CD4-positive, CD25-positive, alpha-beta regulatory T cell (primary cell): ENCODE measurements at regions not wholly inside any gene's neighbourhood (a gene's known extent, or its start where the extent isn't known, plus 50 kb on each side); places are given as distances from the start of the nearest gene placed in this dataset.

Experiments used
- ATAC-seq, 2 donors: fragments of 150-1000 bp; cut with Tn5 transposase; one replicate each; pipeline ENCODE4 v1.10.0; 2021; ENCODE audit warnings: low read depth in 2 of 2, moderate number of reproducible peaks in 2 of 2, moderate library complexity in 1 of 2
- DNase-seq, 3 donors: peaks; one replicate each; pipeline versions ENCODE4 v3.0.0 to v3.0.0-alpha.2; 2012 to 2022; ENCODE audit warnings: mixed read lengths in 1 of 3
- H3K27ac ChIP-seq: one replicate; pipeline ENCODE4 v1.7.0; 2013; ENCODE audit warnings: mild to moderate bottlenecking, low read length; ENCODE audit not compliant: insufficient read depth, poor library complexity, severe bottlenecking
- H3K27me3 ChIP-seq: one replicate; pipeline ENCODE4 v1.7.0; 2013; ENCODE audit warnings: low read length; ENCODE audit not compliant: control insufficient read depth, insufficient read depth
- H3K36me3 ChIP-seq: one replicate; pipeline ENCODE4 v1.7.0; 2013; ENCODE audit warnings: mild to moderate bottlenecking, low read length, moderate library complexity; ENCODE audit not compliant: control insufficient read depth, insufficient read depth
- H3K4me1 ChIP-seq: 2 replicates; pipeline ENCODE4 v1.7.0; 2013; ENCODE audit warnings: mild to moderate bottlenecking, low read length; ENCODE audit not compliant: insufficient read depth, control insufficient read depth, poor library complexity, severe bottlenecking
- H3K4me3 ChIP-seq: one replicate; pipeline ENCODE4 v1.7.0; 2013; ENCODE audit warnings: low read depth, mild to moderate bottlenecking, low read length, moderate library complexity
- H3K9me3 ChIP-seq, 2 experiments: 1 replicate in 1 of 2; 2 replicates in 1 of 2; pipeline ENCODE4 v1.7.0; 2013; ENCODE audit warnings: low read length in 2 of 2, mild to moderate bottlenecking in 1 of 2, moderate library complexity in 1 of 2; ENCODE audit not compliant: control insufficient read depth in 2 of 2
- H3K27ac Mint-ChIP-seq, 3 donors: one replicate each; pipeline ENCODE4 v1.8.0; 2020 to 2022; ENCODE audit warnings: mild to moderate bottlenecking in 3 of 3, mixed read lengths in 3 of 3, moderate library complexity in 2 of 3
- H3K27me3 Mint-ChIP-seq: one replicate; pipeline ENCODE4 v1.8.0; 2022; ENCODE audit warnings: mild to moderate bottlenecking, mixed read lengths
- H3K36me3 Mint-ChIP-seq: one replicate; pipeline ENCODE4 v1.8.0; 2020; ENCODE audit warnings: mixed read lengths
- H3K4me1 Mint-ChIP-seq, 4 donors: one replicate each; pipeline ENCODE4 v1.8.0; 2020 to 2022; ENCODE audit warnings: mixed read lengths in 4 of 4, mild to moderate bottlenecking in 1 of 4
- H3K4me3 Mint-ChIP-seq, 4 donors: one replicate each; pipeline ENCODE4 v1.8.0; 2020 to 2022; ENCODE audit warnings: mild to moderate bottlenecking in 4 of 4, mixed read lengths in 4 of 4, moderate library complexity in 3 of 4
- H3K9me3 Mint-ChIP-seq, 7 donors: one replicate each; pipeline ENCODE4 v1.8.0; 2020 to 2022; ENCODE audit warnings: mixed read lengths in 7 of 7, mild to moderate bottlenecking in 3 of 7, moderate library complexity in 2 of 7

DNA sequence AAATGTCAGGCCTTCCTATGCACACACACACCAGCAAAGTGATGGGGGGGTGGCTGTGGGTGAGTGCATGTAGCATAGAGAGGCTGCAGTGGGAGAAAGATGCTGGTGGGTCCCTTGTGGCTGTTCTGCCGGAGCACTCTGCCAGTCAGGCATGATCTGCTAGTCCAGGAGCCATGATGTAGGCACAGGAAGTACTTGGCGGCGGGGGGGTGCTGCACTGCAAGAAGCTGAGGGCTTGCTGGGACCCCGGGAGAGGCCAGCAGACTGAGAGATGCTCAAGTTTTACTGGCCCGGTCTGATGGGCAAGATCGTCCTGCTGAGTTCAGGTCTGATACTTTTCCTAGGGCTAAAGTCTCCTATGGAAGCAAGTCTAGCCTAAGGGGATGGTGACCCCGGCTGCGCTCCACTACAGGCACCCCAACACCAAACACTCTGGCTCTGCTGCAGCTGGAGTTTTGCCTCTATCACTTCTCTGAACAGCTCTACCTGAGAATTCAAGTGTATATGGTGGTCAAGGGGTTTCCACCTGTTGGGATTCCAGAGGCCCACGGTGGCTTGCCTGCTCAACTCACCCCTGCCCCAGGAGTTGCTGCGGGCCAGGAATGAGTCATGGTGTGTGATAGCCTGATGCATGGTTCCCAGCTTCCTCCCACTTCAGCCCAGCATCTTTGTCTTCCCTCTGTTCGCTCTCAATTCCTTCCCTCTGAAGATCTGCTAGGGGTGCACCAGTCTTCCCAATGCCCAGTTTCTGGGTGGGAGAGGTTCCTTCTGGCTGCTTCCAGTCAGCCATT is 971.8 kb upstream of the ADGRB3 start:
- Mint-ChIP-seq H3K4me1 (no peaks in the 10 kb centered on the region), H3K4me3 (no peak overlapping the region), H3K9me3 (peaks cover 2 to 14% (median 6%) of the 10 kb centered on the region in 7 donors), H3K36me3 (no peaks in the 10 kb centered on the region), H3K27ac (no peak overlapping the region), H3K27me3 (no peaks in the 10 kb centered on the region)
- H3K27ac ChIP-seq = no peak overlapping the region
- DNase-seq = no peak
- H3K4me3 ChIP-seq = no peak overlapping the region
- no peaks in the 10 kb centered on the region for H3K36me3 ChIP-seq
- H3K4me1 ChIP-seq = no peaks in the 10 kb centered on the region
- ATAC-seq = no peak
- no peaks in the 10 kb centered on the region for H3K27me3 ChIP-seq
- no peaks in the 10 kb centered on the region for H3K9me3 ChIP-seq

DNA sequence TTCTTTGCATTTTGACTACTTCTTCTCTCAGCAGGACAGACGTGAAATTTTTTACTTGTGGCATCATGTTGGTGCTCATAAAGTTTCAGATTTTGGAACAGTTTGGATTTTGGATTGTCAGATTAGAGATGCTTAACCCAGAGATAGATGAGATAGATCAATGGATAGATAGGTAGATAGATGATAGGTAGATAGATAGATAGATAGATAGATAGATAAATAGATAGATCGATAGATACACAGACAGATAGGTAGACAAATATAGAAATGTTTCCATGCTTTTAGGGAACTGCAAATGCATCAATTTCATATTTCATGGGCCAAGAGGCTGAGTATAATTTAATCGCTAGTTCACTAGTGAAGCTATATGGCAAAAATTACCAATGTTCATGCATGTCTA is 981.5 kb upstream of the ADGRB3 start:
- Mint-ChIP-seq H3K4me1 (no peaks in the 10 kb centered on the region), H3K27ac (no peak overlapping the region), H3K4me3 (no peak overlapping the region), H3K36me3 (no peaks in the 10 kb centered on the region), H3K9me3 (peaks cover 0 to 21% (median 2%) of the 10 kb centered on the region in 7 donors), H3K27me3 (no peaks in the 10 kb centered on the region)
- Histone ChIP-seq H3K27me3 (no peaks in the 10 kb centered on the region), H3K4me3 (no peak overlapping the region), H3K27ac (no peak overlapping the region), H3K4me1 (no peaks in the 10 kb centered on the region), H3K9me3 (no peaks in the 10 kb centered on the region), H3K36me3 (no peaks in the 10 kb centered on the region)
- DNase-seq = no peak
- no peak for ATAC-seq

DNA sequence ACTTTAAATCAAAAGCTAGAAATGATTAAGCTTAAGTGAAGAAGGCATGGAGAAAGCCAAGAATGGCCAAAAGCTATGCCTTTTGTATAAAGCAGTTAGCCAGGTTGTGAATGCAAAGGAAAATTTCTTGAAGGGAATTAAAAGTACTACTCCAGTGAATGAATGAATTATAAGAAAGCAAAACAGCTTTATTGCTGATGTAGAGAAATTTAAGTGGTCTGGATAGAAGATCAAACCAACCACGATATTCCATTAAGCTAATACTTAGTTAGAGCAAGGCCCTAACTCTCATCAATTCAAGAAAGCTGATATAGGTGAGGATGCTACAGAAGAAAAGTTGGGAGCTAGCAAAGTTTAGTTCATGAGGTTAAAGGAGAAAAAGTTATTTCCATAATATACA is 988.5 kb upstream of the ADGRB3 start:
- no peak overlapping the region for H3K4me3 Mint-ChIP-seq
- no peak for DNase-seq
- H3K4me1 ChIP-seq = no peaks in the 10 kb centered on the region
- peaks cover 0 to 2% of the 10 kb centered on the region in 2 experiments for H3K9me3 ChIP-seq
- no peaks in the 10 kb centered on the region for H3K36me3 Mint-ChIP-seq
- no peak overlapping the region for H3K27ac ChIP-seq
- peaks cover 0 to 13% (median 2%) of the 10 kb centered on the region in 7 donors for H3K9me3 Mint-ChIP-seq
- ATAC-seq = no peak
- H3K36me3 ChIP-seq = no peaks in the 10 kb centered on the region
- H3K27ac Mint-ChIP-seq = no peak overlapping the region
- no peaks in the 10 kb centered on the region for H3K27me3 Mint-ChIP-seq
- H3K27me3 ChIP-seq = no peaks in the 10 kb centered on the region
- no peaks in the 10 kb centered on the region for H3K4me1 Mint-ChIP-seq
- no peak overlapping the region for H3K4me3 ChIP-seq

DNA sequence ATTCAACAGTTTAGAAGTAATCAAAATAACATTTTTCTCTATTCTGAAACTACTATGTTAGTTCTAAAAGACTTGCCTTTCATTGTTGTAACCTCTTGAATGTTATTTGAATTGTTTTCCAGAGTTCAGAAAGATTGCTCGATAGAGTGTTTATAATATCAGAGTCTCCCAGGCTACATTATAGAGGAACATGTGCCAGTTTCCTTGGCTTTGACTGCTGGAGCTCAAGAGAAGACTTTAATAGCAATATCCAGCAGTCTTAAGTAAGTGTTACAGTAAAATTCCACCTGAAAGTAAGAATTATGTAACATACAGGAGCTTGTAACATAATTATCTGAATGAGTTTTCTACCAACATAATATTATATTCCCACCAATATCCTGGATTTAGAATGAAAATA is 991.8 kb upstream of the ADGRB3 start:
- no peak for DNase-seq
- no peak for ATAC-seq
- Histone ChIP-seq H3K27me3 (no peaks in the 10 kb centered on the region), H3K4me3 (no peak overlapping the region), H3K4me1 (no peaks in the 10 kb centered on the region), H3K27ac (no peak overlapping the region), H3K9me3 (peaks cover 0 to 2% of the 10 kb centered on the region in 2 experiments), H3K36me3 (no peaks in the 10 kb centered on the region)
- H3K4me3 Mint-ChIP-seq = no peak overlapping the region
- H3K9me3 Mint-ChIP-seq = peaks cover 2 to 10% (median 3%) of the 10 kb centered on the region in 7 donors
- H3K4me1 Mint-ChIP-seq = no peaks in the 10 kb centered on the region
- H3K27me3 Mint-ChIP-seq = no peaks in the 10 kb centered on the region
- H3K36me3 Mint-ChIP-seq = no peaks in the 10 kb centered on the region
- H3K27ac Mint-ChIP-seq = no peak overlapping the region

DNA sequence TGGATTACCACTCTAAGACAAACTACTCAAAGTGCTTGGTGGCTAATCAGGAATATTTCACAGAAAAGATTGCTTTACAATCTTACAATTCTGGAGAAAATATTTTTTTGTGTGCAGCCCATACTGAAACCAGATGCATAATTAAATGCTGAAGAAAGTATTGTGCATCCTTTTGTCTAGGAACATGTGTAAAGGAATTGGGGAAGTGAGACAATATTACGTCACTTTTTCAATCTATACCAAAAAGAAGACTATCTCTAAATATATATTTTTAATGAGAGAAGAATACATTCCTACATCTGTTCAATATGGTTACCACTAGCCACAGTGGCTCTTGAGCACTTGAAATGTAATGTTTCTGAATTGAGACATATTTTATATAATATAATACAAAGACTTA is 992.5 kb upstream of the ADGRB3 start:
- Histone ChIP-seq H3K36me3 (no peaks in the 10 kb centered on the region), H3K27me3 (no peaks in the 10 kb centered on the region), H3K27ac (no peak overlapping the region), H3K9me3 (peaks cover 0 to 2% of the 10 kb centered on the region in 2 experiments), H3K4me1 (no peaks in the 10 kb centered on the region), H3K4me3 (no peak overlapping the region)
- DNase-seq (no peak), ATAC-seq (no peak)
- H3K27me3 Mint-ChIP-seq = no peaks in the 10 kb centered on the region
- peaks cover 2 to 7% (median 3%) of the 10 kb centered on the region in 7 donors for H3K9me3 Mint-ChIP-seq
- H3K4me3 Mint-ChIP-seq = no peak overlapping the region
- no peaks in the 10 kb centered on the region for H3K4me1 Mint-ChIP-seq
- H3K36me3 Mint-ChIP-seq = no peaks in the 10 kb centered on the region
- no peak overlapping the region for H3K27ac Mint-ChIP-seq

DNA sequence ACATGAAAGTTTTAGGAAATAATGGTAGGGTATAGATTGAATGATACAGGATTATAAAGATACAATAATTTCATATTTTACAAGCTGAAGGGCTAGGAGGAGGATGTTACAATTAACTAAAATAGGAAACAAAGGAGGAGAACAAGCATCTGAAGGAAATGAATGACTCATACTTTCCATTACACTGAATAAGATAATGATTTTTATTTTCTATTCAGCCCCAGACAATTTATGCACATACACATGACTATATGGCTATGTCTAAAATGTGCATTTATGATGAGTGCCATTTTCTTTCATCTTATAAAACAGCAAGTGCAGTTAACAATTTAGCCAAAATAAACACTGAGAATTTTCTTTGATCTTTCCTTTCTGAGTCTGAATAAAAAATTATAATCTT is 994.6 kb upstream of the ADGRB3 start:
- Histone ChIP-seq H3K4me3 (no peak overlapping the region), H3K27me3 (no peaks in the 10 kb centered on the region), H3K9me3 (peaks cover 0 to 2% of the 10 kb centered on the region in 2 experiments), H3K27ac (no peak overlapping the region), H3K4me1 (no peaks in the 10 kb centered on the region), H3K36me3 (no peaks in the 10 kb centered on the region)
- peaks cover 0 to 5% (median 2%) of the 10 kb centered on the region in 7 donors for H3K9me3 Mint-ChIP-seq
- no peak for ATAC-seq
- H3K36me3 Mint-ChIP-seq = no peaks in the 10 kb centered on the region
- no peak overlapping the region for H3K4me3 Mint-ChIP-seq
- H3K27ac Mint-ChIP-seq = no peak overlapping the region
- no peaks in the 10 kb centered on the region for H3K27me3 Mint-ChIP-seq
- H3K4me1 Mint-ChIP-seq = no peaks in the 10 kb centered on the region
- no peak for DNase-seq

DNA sequence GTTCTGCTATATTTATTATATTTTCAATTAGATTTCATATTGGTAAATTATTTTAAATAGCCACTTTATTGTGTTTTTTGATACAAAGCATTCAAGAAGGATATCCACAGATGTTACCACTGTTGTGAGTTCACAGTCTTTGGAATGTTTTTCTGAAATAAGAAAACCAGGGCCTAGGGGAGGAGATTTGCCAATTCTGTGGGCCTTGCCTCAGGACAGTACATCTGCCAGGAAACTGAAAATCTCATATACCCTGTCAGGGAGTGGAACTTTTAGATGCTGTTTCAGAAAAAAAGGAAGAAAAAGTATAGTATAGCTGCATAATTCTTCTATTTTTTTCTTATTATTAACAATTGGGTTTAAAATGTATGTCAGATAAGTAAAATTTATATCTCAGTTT is 995.9 kb upstream of the ADGRB3 start:
- ATAC-seq (no peak), DNase-seq (no peak)
- H3K9me3 Mint-ChIP-seq = peaks cover 0 to 5% (median 3%) of the 10 kb centered on the region in 7 donors
- no peak overlapping the region for H3K4me3 Mint-ChIP-seq
- Histone ChIP-seq H3K4me1 (no peaks in the 10 kb centered on the region), H3K9me3 (peaks cover 2 to 7% of the 10 kb centered on the region in 2 experiments), H3K36me3 (no peaks in the 10 kb centered on the region), H3K27me3 (no peaks in the 10 kb centered on the region), H3K27ac (no peak overlapping the region), H3K4me3 (no peak overlapping the region)
- H3K4me1 Mint-ChIP-seq = no peaks in the 10 kb centered on the region
- no peak overlapping the region for H3K27ac Mint-ChIP-seq
- no peaks in the 10 kb centered on the region for H3K36me3 Mint-ChIP-seq
- H3K27me3 Mint-ChIP-seq = no peaks in the 10 kb centered on the region

DNA sequence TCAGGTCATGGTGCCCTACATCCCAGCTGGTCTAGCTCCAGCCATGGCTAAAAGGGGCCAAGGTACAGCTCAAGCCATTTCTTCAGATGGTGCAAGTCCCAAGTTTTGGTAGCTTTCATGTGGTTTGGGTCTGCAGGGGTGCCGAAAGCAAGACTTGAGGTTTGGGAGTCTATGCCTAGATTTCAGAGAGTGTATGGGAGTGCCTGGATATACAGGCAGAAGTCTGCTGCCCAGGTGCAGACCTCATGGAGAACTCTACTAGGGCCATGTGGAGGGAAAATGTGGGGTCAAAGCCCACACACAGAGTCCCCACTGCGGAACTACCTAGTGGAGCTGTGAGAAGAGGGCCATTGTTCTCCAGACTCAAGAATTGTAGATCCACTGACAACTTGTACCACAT is 1000.9 kb upstream of the ADGRB3 start:
- Mint-ChIP-seq H3K4me1 (no peaks in the 10 kb centered on the region), H3K4me3 (no peak overlapping the region), H3K9me3 (peaks cover 4 to 10% (median 10%) of the 10 kb centered on the region in 7 donors), H3K27me3 (no peaks in the 10 kb centered on the region), H3K36me3 (no peaks in the 10 kb centered on the region), H3K27ac (no peak overlapping the region)
- H3K27me3 ChIP-seq = no peaks in the 10 kb centered on the region
- H3K4me3 ChIP-seq = no peak overlapping the region
- no peak overlapping the region for H3K27ac ChIP-seq
- H3K9me3 ChIP-seq = peaks cover 0 to 15% of the 10 kb centered on the region in 2 experiments
- no peak for ATAC-seq
- DNase-seq = no peak
- H3K4me1 ChIP-seq = no peaks in the 10 kb centered on the region
- H3K36me3 ChIP-seq = no peaks in the 10 kb centered on the region
